Panc1 (cell line): ENCODE measurements at regions not wholly inside any gene's neighbourhood (a gene's known extent, or its start where the extent isn't known, plus 50 kb on each side); places are given as distances from the start of the nearest gene placed in this dataset.

ENCODE experiments used
- ATAC-seq: fragments of 200-7000 bp; cut with Tn5 transposase; 2 replicates; pipeline ENCODE4 v1.9.1; 2020; ENCODE audit warnings: mild to moderate bottlenecking, moderate library complexity
- BruUV-seq: library from RNA; stranded (reverse); fragments of 400-500 nt; replicated peaks from 2 replicates; lab custom pipeline; 2021; lab: Mats Ljungman, UMichigan
- CTCF ChIA-PET: fragments of 300-600 bp; sonication (Branson Sonifier 250); formaldehyde crosslinking; loops from one replicate; lab custom pipeline; 2022; ENCODE audit warnings: antibody characterized with exemption; lab: Charles Lee
- POLR2A ChIA-PET: fragments of 300-600 bp; sonication (Branson Sonifier 250); formaldehyde crosslinking; loops from one replicate; lab custom pipeline; 2022; ENCODE audit warnings: antibody characterized with exemption; lab: Charles Lee
- DNase-seq: peaks from one replicate; pipeline ENCODE4 v3.0.0-alpha.2; 2010; ENCODE audit warnings: low read depth, low spot score
- H3K27ac ChIP-seq: 2 replicates; pipeline ENCODE4 v1.5.1; 2011; ENCODE audit warnings: mild to moderate bottlenecking, low read length, inconsistent platforms
- H3K27me3 ChIP-seq: fragments of 200-500 bp; sonication (Bioruptor generic); 2 replicates; pipeline ENCODE4 v1.6.0; 2014; ENCODE audit warnings: low read length, inconsistent platforms; ENCODE audit not compliant: control insufficient read depth, insufficient read depth
- H3K36me3 ChIP-seq: fragments of 200-500 bp; sonication (Bioruptor generic); 2 replicates; pipeline ENCODE4 v1.5.1; 2014; ENCODE audit warnings: inconsistent platforms, mild to moderate bottlenecking, low read length, moderate library complexity; ENCODE audit not compliant: control insufficient read depth, insufficient read depth
- H3K4me1 ChIP-seq: 2 replicates; pipeline ENCODE4 v1.5.1; 2011; ENCODE audit warnings: inconsistent platforms, mild to moderate bottlenecking, low read length, moderate library complexity; ENCODE audit not compliant: control insufficient read depth, insufficient read depth
- H3K4me3 ChIP-seq, 2 experiments: 2 replicates each; pipeline ENCODE4 v1.5.1; 2011 to 2012; ENCODE audit warnings: low read depth in 2 of 2, low read length in 2 of 2, mild to moderate bottlenecking in 2 of 2, inconsistent platforms in 1 of 2, moderate library complexity in 1 of 2
- H3K9me3 ChIP-seq: fragments of 200-500 bp; sonication (Bioruptor generic); 2 replicates; pipeline ENCODE4 v1.5.1; 2014; ENCODE audit warnings: low read depth, mild to moderate bottlenecking, inconsistent platforms, low read length, moderate library complexity; ENCODE audit not compliant: control insufficient read depth, insufficient read depth
- CTCF ChIP-seq: fragments of 450-650 bp; IDR thresholded peaks from 2 replicates; pipeline ENCODE4 v1.5.1; 2017; ENCODE audit warnings: mild to moderate bottlenecking
- POLR2AphosphoS5 ChIP-seq: IDR thresholded peaks from 2 replicates; pipeline ENCODE4 v1.6.1; 2012; ENCODE audit warnings: mild to moderate bottlenecking, low read depth, low read length, moderate library complexity
- REST ChIP-seq, 2 experiments: IDR thresholded peaks; 2 replicates each; pipeline ENCODE4 v1.6.1; 2011 to 2012; ENCODE audit warnings: low read depth in 2 of 2, control low read depth in 1 of 2, low read length in 1 of 2, mild to moderate bottlenecking in 1 of 2, moderate library complexity in 1 of 2; ENCODE audit not compliant: insufficient read depth in 1 of 2
- SIN3A ChIP-seq: IDR thresholded peaks from 2 replicates; pipeline ENCODE4 v1.6.1; 2012; ENCODE audit warnings: low read depth, mild to moderate bottlenecking, low read length, moderate library complexity, borderline replicate concordance; ENCODE audit not compliant: insufficient read depth
- TCF7L2 ChIP-seq: IDR thresholded peaks from 2 replicates; pipeline ENCODE4 v1.6.1; 2011; ENCODE audit warnings: mild to moderate bottlenecking, low read depth, low read length, inconsistent platforms
- in situ Hi-C: cut with HindIII; loops from 2 replicates; pipeline ENCODE4 v1.10.0; 2016; ENCODE audit warnings: low sequenced_read_pairs, low pct_unique_long_range_greater_than_20kb
- intact Hi-C: fragments of 100-400 bp; cut with micrococcal nuclease; formaldehyde crosslinking; loops from one replicate; pipeline ENCODE4 v1.10.0; 2022; ENCODE audit not compliant: unreplicated experiment

GRCh38 chr11:119791701-119792151, 62.7 kb upstream of the NECTIN1 start:
- Histone ChIP-seq H3K9me3 (no peaks in the 10 kb centered on the region), H3K4me3 (no peak overlapping the region), H3K27me3 (no peaks in the 10 kb centered on the region), H3K36me3 (no peaks in the 10 kb centered on the region), H3K27ac (no peak overlapping the region), H3K4me1 (peaks cover 10% of the 10 kb centered on the region)
- ChIA-PET POLR2A (interaction anchor here (0.7 kb wide), 1 partner anchor 9 kb away, joined by 3 read pairs; no protein-coding TSS in a partner anchor), CTCF (interaction anchor here (1.0 kb wide), 1 partner anchor 11 kb away, joined by 4 read pairs; no protein-coding TSS in a partner anchor)
- no peak for TF ChIP-seq POLR2AphosphoS5
- no peak for TF ChIP-seq TCF7L2
- no peak for TF ChIP-seq REST (IDR thresholded peaks at IDR 0.05; ENCODE audit: insufficient read depth in 1 of 2, low read depth in 2 of 2, low read length in 1 of 2)
- no peak for TF ChIP-seq CTCF
- no peak for TF ChIP-seq SIN3A
- peak; percentile 72 for ATAC-seq
- no peak for DNase-seq
- no TSS peak for BruUV-seq
- in situ Hi-C loops (no loop called here), intact Hi-C loops (no loop called here)

DNA sequence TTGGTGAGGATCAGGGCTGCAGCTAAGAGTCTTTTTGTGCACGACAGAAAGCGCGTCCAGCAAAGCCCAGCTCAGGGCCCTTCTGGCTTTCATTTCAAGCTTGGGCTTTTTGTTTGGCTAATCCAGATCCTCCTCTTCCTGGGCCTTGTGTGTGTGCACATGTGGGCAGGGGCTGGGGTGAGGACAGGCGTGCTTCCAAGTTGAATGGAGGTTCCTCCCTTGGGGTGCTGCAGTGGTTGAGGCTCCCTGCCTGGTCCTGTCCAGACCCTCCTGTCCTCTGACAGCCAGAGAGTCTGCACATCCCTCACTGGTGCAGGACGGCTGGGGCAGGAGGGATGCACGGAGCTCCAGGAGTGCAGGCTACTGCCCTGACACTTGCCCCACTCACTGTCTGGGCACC, 62.0 kb upstream of the NECTIN1 start:
- POLR2A ChIA-PET, result no interaction called here
- in situ Hi-C loops (no loop called here), intact Hi-C loops (no loop called here)
- H3K36me3 ChIP-seq, result no peaks in the 10 kb centered on the region
- peak; percentile 69 for ATAC-seq
- no peaks in the 10 kb centered on the region for H3K27me3 ChIP-seq
- BruUV-seq, result no TSS peak
- H3K4me3 ChIP-seq, result no peak overlapping the region
- CTCF ChIA-PET, result interaction anchor here (1.0 kb wide), 1 partner anchor 12 kb away, joined by 4 read pairs; no protein-coding TSS in a partner anchor
- H3K4me1 ChIP-seq, result peaks cover 10% of the 10 kb centered on the region
- TF ChIP-seq CTCF, result no peak
- no peak for TF ChIP-seq SIN3A
- no peak for TF ChIP-seq REST (IDR thresholded peaks at IDR 0.05; ENCODE audit: insufficient read depth in 1 of 2, low read depth in 2 of 2, low read length in 1 of 2)
- no peak for TF ChIP-seq TCF7L2
- no peak for TF ChIP-seq POLR2AphosphoS5
- DNase-seq, result no peak
- no peaks in the 10 kb centered on the region for H3K9me3 ChIP-seq
- H3K27ac ChIP-seq, result no peak overlapping the region
